ENCODE measurements at regions not wholly inside any gene's neighbourhood (a gene's known extent, or its start where the extent isn't known, plus 50 kb on each side); places are given as distances from the start of the nearest gene placed in this dataset.
A peak's percentile ranks its signal among the peaks of the same experiment; 100 is the strongest.

- H3K4me3 Mint-ChIP-seq = no peak overlapping the region
- ATAC-seq (ENCODE audit: low read depth) (no peak), DNase-seq (no peak)
- H4K20me1 ChIP-seq (ENCODE audit: control insufficient read depth, insufficient read depth, low read length, poor library complexity, severe bottlenecking) = no peaks in the 10 kb centered on the region
- no peaks in the 10 kb centered on the region for H3K36me3 ChIP-seq (replicated peaks in 1 of 2; ENCODE audit: control extremely low read depth in 1 of 2, control insufficient read depth in 1 of 2, extremely low read depth in 1 of 2, insufficient read depth in 2 of 2, low read length in 1 of 2)
- H3K27me3 ChIP-seq (replicated peaks in 1 of 4; ENCODE audit: control extremely low read depth in 1 of 4, control insufficient read depth in 3 of 4, insufficient read depth in 4 of 4, low read length in 3 of 4) = no peaks in the 10 kb centered on the region
- H3K9ac ChIP-seq (ENCODE audit: low read length) = no peak overlapping the region
- H3K4me3 ChIP-seq (ENCODE audit: control extremely low read depth in 1 of 5, extremely low read depth in 1 of 5, insufficient read depth in 1 of 5, low read depth in 2 of 5, low read length in 4 of 5) = no peak overlapping the region
- no peaks in the 10 kb centered on the region for H3K27me3 Mint-ChIP-seq
- H3K9me3 ChIP-seq (ENCODE audit: control extremely low read depth in 1 of 3, control insufficient read depth in 2 of 3, insufficient read depth in 1 of 3, low read length in 2 of 3) = peaks cover 0 to 7% (median 0%) of the 10 kb centered on the region in 3 donors
- POLR2A ChIA-PET = no interaction called here
- TF ChIP-seq EZH2 (IDR thresholded peaks at IDR 0.05; ENCODE audit: borderline replicate concordance, insufficient read depth, low read depth, low read length, poor library complexity, severe bottlenecking) (no peak), CTCF (IDR thresholded peaks at IDR 0.05) (no peak)
- peak overlapping the region; percentile 31 for H3K4me2 ChIP-seq (replicated peaks; ENCODE audit: low read depth, low read length, poor library complexity, severe bottlenecking)
- peaks cover 39 to 44% of the 10 kb centered on the region in 2 donors for H3K4me1 ChIP-seq (ENCODE audit: control insufficient read depth in 2 of 2, insufficient read depth in 2 of 2, low read length in 2 of 2)
- H3K9me3 Mint-ChIP-seq (ENCODE audit: insufficient read depth) = no peaks in the 10 kb centered on the region
- H3K27ac Mint-ChIP-seq = peak overlapping the region; percentile 75
- no peak overlapping the region for H3K27ac ChIP-seq (ENCODE audit: low read length in 2 of 2)
- peaks cover 53% of the 10 kb centered on the region for H3K4me1 Mint-ChIP-seq
- WGBS (ENCODE audit: insufficient coverage) = no CpG with 5 or more reads among the region's 2 CpGs
- intact Hi-C loops (cut with micrococcal nuclease) = no loop called here
- no peaks in the 10 kb centered on the region for H3K79me2 ChIP-seq (ENCODE audit: control insufficient read depth, insufficient read depth, low read length)
- CTCF ChIA-PET = interaction anchor here (1.0 to 1.6 kb wide), 5 partner anchors 9 to 145 kb away, joined by 3 to 5 read pairs (median 3); no protein-coding TSS in a partner anchor
- peak overlapping the region; percentile 30 for H2AFZ ChIP-seq (ENCODE audit: insufficient read depth, low read depth, low read length, poor library complexity, severe bottlenecking)
Observed at GRCh38 chr14:22230517-22230916, 358.5 kb downstream of the DAD1 start.

- Mint-ChIP-seq H3K27me3 (no peaks in the 10 kb centered on the region), H3K4me1 (peaks cover 55% of the 10 kb centered on the region), H3K27ac (peak overlapping the region; percentile 53), H3K9me3 (ENCODE audit: insufficient read depth) (no peaks in the 10 kb centered on the region), H3K4me3 (no peak overlapping the region)
- no peak for DNase-seq
- TF ChIP-seq EZH2 (IDR thresholded peaks at IDR 0.05; ENCODE audit: borderline replicate concordance, insufficient read depth, low read depth, low read length, poor library complexity, severe bottlenecking) = no peak
- no peak for TF ChIP-seq CTCF (IDR thresholded peaks at IDR 0.05)
- intact Hi-C loops (cut with micrococcal nuclease) = loop anchor here (2.0 to 5.0 kb wide), 2 partner anchors 85 to 330 kb away; no protein-coding TSS in a partner anchor
- no peak for ATAC-seq (ENCODE audit: low read depth)
- Histone ChIP-seq H3K27ac (ENCODE audit: low read length in 2 of 2) (peak overlapping the region in 1 of 2 donors; percentile 49), H3K4me1 (ENCODE audit: control insufficient read depth in 2 of 2, insufficient read depth in 2 of 2, low read length in 2 of 2) (peaks cover 39 to 44% of the 10 kb centered on the region in 2 donors), H3K27me3 (replicated peaks in 1 of 4; ENCODE audit: control extremely low read depth in 1 of 4, control insufficient read depth in 3 of 4, insufficient read depth in 4 of 4, low read length in 3 of 4) (no peaks in the 10 kb centered on the region), H3K9ac (ENCODE audit: low read length) (no peak overlapping the region), H3K9me3 (ENCODE audit: control extremely low read depth in 1 of 3, control insufficient read depth in 2 of 3, insufficient read depth in 1 of 3, low read length in 2 of 3) (peaks cover 0 to 2% (median 0%) of the 10 kb centered on the region in 3 donors), H2AFZ (ENCODE audit: insufficient read depth, low read depth, low read length, poor library complexity, severe bottlenecking) (peak overlapping the region; percentile 64), H3K4me3 (ENCODE audit: control extremely low read depth in 1 of 5, extremely low read depth in 1 of 5, insufficient read depth in 1 of 5, low read depth in 2 of 5, low read length in 4 of 5) (peak overlapping the region in 1 of 5 experiments; percentile 20), H4K20me1 (ENCODE audit: control insufficient read depth, insufficient read depth, low read length, poor library complexity, severe bottlenecking) (no peaks in the 10 kb centered on the region), H3K36me3 (replicated peaks in 1 of 2; ENCODE audit: control extremely low read depth in 1 of 2, control insufficient read depth in 1 of 2, extremely low read depth in 1 of 2, insufficient read depth in 2 of 2, low read length in 1 of 2) (no peaks in the 10 kb centered on the region), H3K4me2 (replicated peaks; ENCODE audit: low read depth, low read length, poor library complexity, severe bottlenecking) (peak overlapping the region; percentile 62), H3K79me2 (ENCODE audit: control insufficient read depth, insufficient read depth, low read length) (no peaks in the 10 kb centered on the region)
- ChIA-PET POLR2A (no interaction called here), CTCF (interaction anchor here (1.0 to 4.9 kb wide), 11 partner anchors 24 to 343 kb away, joined by 3 to 39 read pairs (median 9); no protein-coding TSS in a partner anchor)
- 100% methylated on average over 1 of the region's 4 CpGs for WGBS (ENCODE audit: insufficient coverage)
Observed at GRCh38 chr14:22227084-22227483, 361.9 kb downstream of the DAD1 start.
